PFSK-1 (cell line): ENCODE measurements at regions not wholly inside any gene's neighbourhood (a gene's known extent, or its start where the extent isn't known, plus 50 kb on each side); places are given as distances from the start of the nearest gene placed in this dataset.

Experiments
- FOXP2 ChIP-seq: optimal IDR thresholded peaks from 2 replicates; pipeline ENCODE3; 2011; ENCODE audit warnings: borderline replicate concordance, control low read depth, inconsistent platforms; ENCODE audit not compliant: insufficient read depth; ENCODE audit errors: extremely low read length, extremely low read depth
- POLR2AphosphoS5 ChIP-seq: IDR thresholded peaks from 2 replicates; pipeline ENCODE4 v1.6.1; 2012; ENCODE audit warnings: low read depth, mild to moderate bottlenecking, control low read depth, low read length, moderate library complexity
- SIN3A ChIP-seq: IDR thresholded peaks from 2 replicates; pipeline ENCODE4 v1.6.1; 2012; ENCODE audit warnings: mild to moderate bottlenecking, low read length, moderate library complexity, borderline replicate concordance; ENCODE audit not compliant: insufficient read depth
- TAF1 ChIP-seq: IDR thresholded peaks from 2 replicates; pipeline ENCODE4 v1.6.1; 2012; ENCODE audit warnings: low read length, control low read depth, borderline replicate concordance; ENCODE audit not compliant: insufficient read depth
- TF ChIP-seq, protein P1 (sequence below), 2 experiments: IDR thresholded peaks; 2 replicates each; pipeline versions ENCODE4 v1.6.1 to v1.8.0; 2011 to 2012; ENCODE audit warnings: low read depth in 2 of 2, low read length in 2 of 2, control low read depth in 1 of 2, inconsistent platforms in 1 of 2, mild to moderate bottlenecking in 1 of 2, moderate library complexity in 1 of 2; ENCODE audit not compliant: insufficient read depth in 1 of 2

DNA sequence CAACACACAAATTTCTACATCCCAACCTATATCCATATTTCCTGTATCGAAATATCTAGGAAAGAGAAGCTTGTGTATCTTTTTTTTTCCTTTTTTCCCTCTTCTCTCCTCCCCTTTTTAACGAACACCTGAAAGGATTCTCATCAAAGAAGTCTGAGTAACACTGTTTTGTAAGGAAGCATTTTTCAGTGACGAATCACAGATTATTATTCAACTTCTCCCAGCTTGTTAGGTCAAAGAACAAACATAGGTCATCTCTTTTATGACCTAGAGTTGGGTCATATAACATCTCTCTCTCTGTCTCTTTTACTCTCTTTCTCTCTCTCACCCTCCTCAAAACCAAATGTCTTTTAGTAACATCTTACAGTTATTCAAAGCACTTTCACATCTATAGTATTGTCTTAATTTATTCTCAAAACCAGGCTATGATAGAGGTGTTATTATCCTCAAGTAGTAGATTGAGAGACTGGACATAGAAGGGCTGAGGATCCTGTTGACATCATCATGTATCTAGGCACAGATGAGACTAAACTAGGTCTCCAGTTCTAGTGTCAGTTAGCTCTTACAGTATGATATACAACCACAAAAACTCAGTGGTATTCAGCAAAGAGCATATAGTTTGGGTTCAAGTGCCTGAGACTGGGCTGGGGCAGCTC lies 80.1 kb upstream of the SPOPL start:
- TF ChIP-seq POLR2AphosphoS5, result no peak
- no peak for TF ChIP-seq SIN3A
- no peak for TF ChIP-seq TAF1
- TF ChIP-seq, protein P1, sequence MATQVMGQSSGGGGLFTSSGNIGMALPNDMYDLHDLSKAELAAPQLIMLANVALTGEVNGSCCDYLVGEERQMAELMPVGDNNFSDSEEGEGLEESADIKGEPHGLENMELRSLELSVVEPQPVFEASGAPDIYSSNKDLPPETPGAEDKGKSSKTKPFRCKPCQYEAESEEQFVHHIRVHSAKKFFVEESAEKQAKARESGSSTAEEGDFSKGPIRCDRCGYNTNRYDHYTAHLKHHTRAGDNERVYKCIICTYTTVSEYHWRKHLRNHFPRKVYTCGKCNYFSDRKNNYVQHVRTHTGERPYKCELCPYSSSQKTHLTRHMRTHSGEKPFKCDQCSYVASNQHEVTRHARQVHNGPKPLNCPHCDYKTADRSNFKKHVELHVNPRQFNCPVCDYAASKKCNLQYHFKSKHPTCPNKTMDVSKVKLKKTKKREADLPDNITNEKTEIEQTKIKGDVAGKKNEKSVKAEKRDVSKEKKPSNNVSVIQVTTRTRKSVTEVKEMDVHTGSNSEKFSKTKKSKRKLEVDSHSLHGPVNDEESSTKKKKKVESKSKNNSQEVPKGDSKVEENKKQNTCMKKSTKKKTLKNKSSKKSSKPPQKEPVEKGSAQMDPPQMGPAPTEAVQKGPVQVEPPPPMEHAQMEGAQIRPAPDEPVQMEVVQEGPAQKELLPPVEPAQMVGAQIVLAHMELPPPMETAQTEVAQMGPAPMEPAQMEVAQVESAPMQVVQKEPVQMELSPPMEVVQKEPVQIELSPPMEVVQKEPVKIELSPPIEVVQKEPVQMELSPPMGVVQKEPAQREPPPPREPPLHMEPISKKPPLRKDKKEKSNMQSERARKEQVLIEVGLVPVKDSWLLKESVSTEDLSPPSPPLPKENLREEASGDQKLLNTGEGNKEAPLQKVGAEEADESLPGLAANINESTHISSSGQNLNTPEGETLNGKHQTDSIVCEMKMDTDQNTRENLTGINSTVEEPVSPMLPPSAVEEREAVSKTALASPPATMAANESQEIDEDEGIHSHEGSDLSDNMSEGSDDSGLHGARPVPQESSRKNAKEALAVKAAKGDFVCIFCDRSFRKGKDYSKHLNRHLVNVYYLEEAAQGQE (IDR thresholded peaks at IDR 0.05; ENCODE audit: insufficient read depth in 1 of 2, low read depth in 2 of 2, low read length in 2 of 2), result no peak
- TF ChIP-seq FOXP2, result no peak
